Mesendoderm (in vitro differentiated cells): ENCODE measurements at regions not wholly inside any gene's neighbourhood (a gene's known extent, or its start where the extent isn't known, plus 50 kb on each side); places are given as distances from the start of the nearest gene placed in this dataset.

Experiments
- DNase-seq: peaks from one replicate; pipeline ENCODE4 v3.0.0; 2013
- H2AK5ac ChIP-seq: 2 replicates; pipeline ENCODE4 v1.6.1; 2013; ENCODE audit warnings: low read length, inconsistent platforms
- H2BK120ac ChIP-seq: 2 replicates; pipeline ENCODE4 v1.6.1; 2013; ENCODE audit warnings: low read depth, mild to moderate bottlenecking, low read length, moderate library complexity, mixed read lengths
- H2BK15ac ChIP-seq: replicated peaks from 2 replicates; pipeline ENCODE4 v1.6.1; 2013; ENCODE audit warnings: low read depth, mild to moderate bottlenecking, moderate library complexity
- H2BK5ac ChIP-seq: 2 replicates; pipeline ENCODE4 v1.6.1; 2013; ENCODE audit warnings: low read length, inconsistent platforms
- H3K18ac ChIP-seq: 2 replicates; pipeline ENCODE4 v1.6.1; 2013; ENCODE audit warnings: mild to moderate bottlenecking, low read length, mixed read lengths
- H3K23ac ChIP-seq: one replicate; pipeline ENCODE4 v1.6.1; 2013; ENCODE audit warnings: low read length
- H3K27ac ChIP-seq: 2 replicates; pipeline ENCODE4 v1.5.1; 2013; ENCODE audit warnings: low read depth, mild to moderate bottlenecking, inconsistent platforms, low read length, moderate library complexity
- H3K27me3 ChIP-seq: 2 replicates; pipeline ENCODE4 v1.6.1; 2013; ENCODE audit warnings: low read length, control low read depth, mild to moderate bottlenecking, inconsistent platforms; ENCODE audit not compliant: insufficient read depth, poor library complexity
- H3K36me3 ChIP-seq: 2 replicates; pipeline ENCODE4 v1.6.1; 2013; ENCODE audit warnings: low read length, inconsistent platforms; ENCODE audit not compliant: control insufficient read depth, insufficient read depth
- H3K4ac ChIP-seq: one replicate; pipeline ENCODE4 v1.6.1; 2013; ENCODE audit warnings: low read depth, mild to moderate bottlenecking, low read length, moderate library complexity
- H3K4me1 ChIP-seq: 2 replicates; pipeline ENCODE4 v1.6.1; 2013; ENCODE audit warnings: low read depth, low read length, inconsistent platforms; ENCODE audit not compliant: control insufficient read depth
- H3K4me2 ChIP-seq: 2 replicates; pipeline ENCODE4 v1.6.1; 2013; ENCODE audit warnings: low read length
- H3K4me3 ChIP-seq: 2 replicates; pipeline ENCODE4 v1.5.1; 2013; ENCODE audit warnings: mild to moderate bottlenecking, low read length
- H3K56ac ChIP-seq: one replicate; pipeline ENCODE4 v1.6.1; 2013; ENCODE audit warnings: low read length
- H3K79me1 ChIP-seq: 2 replicates; pipeline ENCODE4 v1.6.1; 2013; ENCODE audit warnings: low read length, inconsistent platforms
- H3K79me2 ChIP-seq: 2 replicates; pipeline ENCODE4 v1.6.1; 2013; ENCODE audit warnings: mild to moderate bottlenecking, low read length; ENCODE audit not compliant: control insufficient read depth, insufficient read depth
- H3K9ac ChIP-seq: 2 replicates; pipeline ENCODE4 v1.6.1; 2013; ENCODE audit warnings: low read length, inconsistent platforms
- H4K5ac ChIP-seq: one replicate; pipeline ENCODE4 v1.6.1; 2013; ENCODE audit warnings: low read length
- H4K8ac ChIP-seq: one replicate; pipeline ENCODE4 v1.6.1; 2013; ENCODE audit warnings: low read depth, mild to moderate bottlenecking, control low read depth, low read length, moderate library complexity
- WGBS: extraction: QIAGEN DNeasy Blood & Tissue Kit; methylation state at CpG from one replicate; pipeline ENCODE4 v1.1.7; 2013; ENCODE audit warnings: low lambda C conversion rate, missing lambda C conversion rate; ENCODE audit not compliant: insufficient coverage; ENCODE audit errors: extremely low coverage; 5-methylcytosine and 5-hydroxymethylcytosine counted together

DNA sequence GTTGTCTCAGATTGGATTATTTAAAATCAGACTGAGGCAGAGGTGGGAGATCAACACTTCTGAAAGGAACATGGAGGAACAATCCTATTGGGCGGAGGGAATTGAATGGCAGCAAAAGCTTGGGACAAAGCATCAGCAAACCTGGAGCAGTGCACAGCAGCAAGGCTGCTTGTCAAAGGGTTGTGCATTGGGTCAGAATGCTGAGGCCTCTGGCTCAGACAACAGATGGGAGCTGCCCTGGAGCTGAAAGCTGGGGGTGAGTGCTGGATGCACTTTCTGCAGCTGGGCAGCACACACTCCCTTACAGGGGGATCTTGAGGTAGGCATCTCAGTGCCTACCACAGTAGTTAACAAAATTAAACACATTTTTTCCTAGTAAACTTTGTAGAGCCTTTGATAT, 634.4 kb upstream of the MMS22L start:
- Histone ChIP-seq H3K36me3 (no peaks in the 10 kb centered on the region), H3K4me3 (no peak overlapping the region), H3K4me2 (no peak overlapping the region), H3K18ac (no peak overlapping the region), H2AK5ac (no peak overlapping the region), H4K8ac (no peak overlapping the region), H3K23ac (no peak overlapping the region), H3K27me3 (no peaks in the 10 kb centered on the region), H3K9ac (no peak overlapping the region), H3K27ac (no peak overlapping the region), H3K79me1 (no peaks in the 10 kb centered on the region), H2BK120ac (no peak overlapping the region), H3K4me1 (no peaks in the 10 kb centered on the region), H2BK15ac (no peak overlapping the region), H3K56ac (no peak overlapping the region), H3K4ac (no peak overlapping the region), H4K5ac (no peak overlapping the region), H2BK5ac (no peak overlapping the region), H3K79me2 (no peaks in the 10 kb centered on the region)
- DNase-seq = no peak
- WGBS = no CpG with 5 or more reads among the region's 1 CpG

GRCh38 chr6:97919046-97919445, 636.0 kb upstream of the MMS22L start:
- H4K5ac ChIP-seq = no peak overlapping the region
- no peak overlapping the region for H4K8ac ChIP-seq
- no peak overlapping the region for H3K23ac ChIP-seq
- no peak overlapping the region for H3K9ac ChIP-seq
- no peaks in the 10 kb centered on the region for H3K27me3 ChIP-seq
- DNase-seq = no peak
- no peak overlapping the region for H3K4me3 ChIP-seq
- H3K4me2 ChIP-seq = no peak overlapping the region
- H3K4me1 ChIP-seq = no peaks in the 10 kb centered on the region
- H3K56ac ChIP-seq = no peak overlapping the region
- H3K79me2 ChIP-seq = no peaks in the 10 kb centered on the region
- H2BK15ac ChIP-seq = no peak overlapping the region
- no CpG with 5 or more reads among the region's 3 CpGs for WGBS
- H3K4ac ChIP-seq = no peak overlapping the region
- H3K27ac ChIP-seq = no peak overlapping the region
- H2BK120ac ChIP-seq = no peak overlapping the region
- H3K79me1 ChIP-seq = no peaks in the 10 kb centered on the region
- no peaks in the 10 kb centered on the region for H3K36me3 ChIP-seq
- H2BK5ac ChIP-seq = no peak overlapping the region
- no peak overlapping the region for H3K18ac ChIP-seq
- no peak overlapping the region for H2AK5ac ChIP-seq

- Histone ChIP-seq H3K79me1 (no peaks in the 10 kb centered on the region), H3K27ac (no peak overlapping the region), H3K79me2 (no peaks in the 10 kb centered on the region), H3K4me3 (no peak overlapping the region), H3K36me3 (no peaks in the 10 kb centered on the region), H3K56ac (no peak overlapping the region), H3K27me3 (no peaks in the 10 kb centered on the region), H3K4me2 (no peak overlapping the region), H2BK120ac (no peak overlapping the region), H3K23ac (no peak overlapping the region), H2BK5ac (no peak overlapping the region), H2AK5ac (no peak overlapping the region), H4K8ac (no peak overlapping the region), H3K4me1 (no peaks in the 10 kb centered on the region), H2BK15ac (no peak overlapping the region), H4K5ac (no peak overlapping the region), H3K4ac (no peak overlapping the region), H3K9ac (no peak overlapping the region), H3K18ac (peak overlapping the region; percentile 68)
- DNase-seq = no peak
Measured at GRCh38 chr6:97919631-97920030, 636.6 kb upstream of the MMS22L start.

GRCh38 chr6:97923249-97923648, 640.2 kb upstream of the MMS22L start:
- no peak overlapping the region for H3K56ac ChIP-seq
- no peaks in the 10 kb centered on the region for H3K79me2 ChIP-seq
- no peak overlapping the region for H3K4ac ChIP-seq
- no peak for DNase-seq
- no peak overlapping the region for H2AK5ac ChIP-seq
- H4K5ac ChIP-seq = no peak overlapping the region
- H2BK5ac ChIP-seq = no peak overlapping the region
- H2BK120ac ChIP-seq = no peak overlapping the region
- H3K27ac ChIP-seq = no peak overlapping the region
- H3K4me1 ChIP-seq = no peaks in the 10 kb centered on the region
- H3K18ac ChIP-seq = no peak overlapping the region
- WGBS = no CpG with 5 or more reads among the region's 2 CpGs
- H2BK15ac ChIP-seq = no peak overlapping the region
- H3K36me3 ChIP-seq = no peaks in the 10 kb centered on the region
- H3K23ac ChIP-seq = no peak overlapping the region
- no peaks in the 10 kb centered on the region for H3K79me1 ChIP-seq
- H3K27me3 ChIP-seq = no peaks in the 10 kb centered on the region
- H3K9ac ChIP-seq = no peak overlapping the region
- H4K8ac ChIP-seq = no peak overlapping the region
- H3K4me3 ChIP-seq = no peak overlapping the region
- H3K4me2 ChIP-seq = no peak overlapping the region

DNA sequence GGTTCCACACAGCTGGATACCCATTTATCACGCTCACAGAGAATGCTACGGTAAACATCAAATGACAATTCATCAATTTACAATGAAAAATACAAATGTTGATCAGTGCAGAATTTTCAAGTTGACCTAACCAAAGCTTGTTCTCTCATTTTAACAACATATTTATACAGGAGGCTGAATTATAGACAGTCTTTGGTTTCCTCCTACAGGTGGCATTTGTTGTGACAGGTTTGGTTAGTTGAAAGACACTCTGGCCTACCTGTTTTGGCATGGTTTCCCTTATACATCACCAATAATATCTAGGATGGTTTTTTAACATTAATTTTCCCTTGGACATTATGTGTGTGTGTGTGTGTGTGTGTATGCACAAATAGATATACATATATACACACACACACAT, 642.5 kb upstream of the MMS22L start:
- Histone ChIP-seq H2BK15ac (no peak overlapping the region), H3K79me1 (no peaks in the 10 kb centered on the region), H3K27me3 (no peaks in the 10 kb centered on the region), H3K4ac (no peak overlapping the region), H2BK120ac (no peak overlapping the region), H3K79me2 (no peaks in the 10 kb centered on the region), H2BK5ac (no peak overlapping the region), H3K9ac (no peak overlapping the region), H3K23ac (no peak overlapping the region), H3K4me2 (no peak overlapping the region), H3K18ac (no peak overlapping the region), H4K8ac (no peak overlapping the region), H2AK5ac (no peak overlapping the region), H3K4me3 (no peak overlapping the region), H3K4me1 (no peaks in the 10 kb centered on the region), H4K5ac (no peak overlapping the region), H3K27ac (no peak overlapping the region), H3K36me3 (no peaks in the 10 kb centered on the region), H3K56ac (no peak overlapping the region)
- no CpG with 5 or more reads among the region's 2 CpGs for WGBS
- peak; percentile 42 for DNase-seq

DNA sequence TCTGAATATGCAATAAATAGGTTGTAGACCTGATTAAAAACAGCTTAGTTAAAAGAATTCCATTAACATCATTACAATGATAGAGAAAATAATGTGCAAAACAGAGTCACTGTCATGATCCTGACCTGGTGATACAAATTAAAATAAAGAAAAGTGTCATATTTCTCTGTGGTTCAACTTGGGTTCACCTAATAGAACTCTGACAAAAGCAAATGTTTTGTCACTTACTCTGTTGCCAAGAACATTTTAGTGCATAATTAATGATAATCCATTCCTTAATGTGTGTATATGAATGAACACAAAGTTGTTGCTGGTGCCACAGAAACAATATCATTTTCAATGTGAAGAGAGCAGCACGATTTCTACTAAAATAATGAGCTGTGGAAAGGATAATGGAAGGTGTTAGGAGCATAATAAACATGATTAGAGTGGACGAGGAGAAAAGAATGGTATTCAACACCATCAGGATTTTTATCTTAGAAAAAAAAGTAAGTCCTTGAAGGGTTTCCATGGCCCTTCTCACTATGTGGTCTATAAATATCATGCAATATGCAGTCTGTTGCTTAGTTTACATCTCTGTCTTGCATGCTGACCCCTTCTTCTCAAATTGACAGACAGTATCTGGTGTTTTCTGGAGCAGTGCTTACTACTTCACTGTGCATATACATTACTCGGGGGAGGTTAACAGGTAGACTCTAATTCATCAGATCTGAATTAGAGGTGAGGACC, 656.6 kb upstream of the MMS22L start:
- Histone ChIP-seq H3K4me1 (no peaks in the 10 kb centered on the region), H3K27me3 (no peaks in the 10 kb centered on the region), H3K18ac (no peak overlapping the region), H3K27ac (no peak overlapping the region), H3K36me3 (no peaks in the 10 kb centered on the region), H4K8ac (no peak overlapping the region), H2BK120ac (no peak overlapping the region), H3K56ac (no peak overlapping the region), H4K5ac (no peak overlapping the region), H3K4me2 (no peak overlapping the region), H2AK5ac (no peak overlapping the region), H3K4me3 (no peak overlapping the region), H3K79me2 (no peaks in the 10 kb centered on the region), H3K4ac (no peak overlapping the region), H2BK5ac (no peak overlapping the region), H2BK15ac (no peak overlapping the region), H3K79me1 (no peaks in the 10 kb centered on the region), H3K9ac (no peak overlapping the region), H3K23ac (no peak overlapping the region)
- no peak for DNase-seq
- WGBS = no CpG with 5 or more reads among the region's 3 CpGs
